Endothelial cell of umbilical vein (primary cell): ENCODE measurements at regions not wholly inside any gene's neighbourhood (a gene's known extent, or its start where the extent isn't known, plus 50 kb on each side); places are given as distances from the start of the nearest gene placed in this dataset.

Source experiments
- CTCF ChIP-seq, 2 donors: IDR thresholded peaks; 1 replicate in 1 of 2; 2 replicates in 1 of 2; pipeline ENCODE4 v1.5.1; 2011; ENCODE audit warnings: low read length in 2 of 2, mild to moderate bottlenecking in 2 of 2, moderate library complexity in 2 of 2, control low read depth in 1 of 2, inconsistent platforms in 1 of 2, low read depth in 1 of 2; ENCODE audit not compliant: insufficient read depth in 1 of 2; ENCODE audit errors: extremely low read depth in 1 of 2
- POLR2AphosphoS5 ChIP-seq: IDR thresholded peaks from 2 replicates; pipeline ENCODE4 v1.6.1; 2012; ENCODE audit warnings: low read depth, mild to moderate bottlenecking, control low read depth, low read length, moderate library complexity; ENCODE audit not compliant: insufficient read depth
- TF ChIP-seq, protein P1 (sequence below): IDR thresholded peaks from 2 replicates; pipeline ENCODE4 v1.6.1; 2011; ENCODE audit not compliant: insufficient read depth, insufficient read length

DNA sequence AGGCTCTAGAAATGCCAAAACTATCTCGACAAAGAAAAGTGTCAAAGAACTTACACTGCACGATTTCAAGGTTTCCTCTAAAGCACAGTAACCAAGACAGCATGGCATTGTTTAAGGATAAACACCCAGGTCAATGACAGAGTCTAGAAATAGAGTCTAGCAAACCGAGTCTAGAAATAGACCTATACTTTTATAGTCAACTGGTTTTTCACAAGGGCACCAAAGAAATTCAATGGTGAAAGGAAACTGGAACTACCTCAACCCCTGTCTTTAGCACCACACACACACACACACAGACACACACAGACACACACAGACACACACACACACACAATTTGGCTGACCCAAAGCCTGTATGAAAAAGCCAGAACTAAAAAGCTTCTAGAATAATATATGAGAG is 67.1 kb upstream of the PGBD5 start:
- no peak for TF ChIP-seq POLR2AphosphoS5
- TF ChIP-seq, protein P1, sequence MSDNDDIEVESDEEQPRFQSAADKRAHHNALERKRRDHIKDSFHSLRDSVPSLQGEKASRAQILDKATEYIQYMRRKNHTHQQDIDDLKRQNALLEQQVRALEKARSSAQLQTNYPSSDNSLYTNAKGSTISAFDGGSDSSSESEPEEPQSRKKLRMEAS = no peak
- no peak for TF ChIP-seq CTCF (IDR thresholded peaks at IDR 0.05; ENCODE audit: extremely low read depth in 1 of 2, insufficient read depth in 1 of 2, low read depth in 1 of 2, low read length in 2 of 2)
